T-helper 1 cell treated with Interleukin-12 subunit alpha and Interleukin-12 subunit beta and Interleukin-4 antibody, amounts not matched to agents 30 μg/mL and 1 μg/mL, for 36 hours (primary cell): ENCODE measurements at regions not wholly inside any gene's neighbourhood (a gene's known extent, or its start where the extent isn't known, plus 50 kb on each side); places are given as distances from the start of the nearest gene placed in this dataset.

ENCODE experiments used
- H3K27ac Mint-ChIP-seq: one replicate; pipeline ENCODE4 v1.8.0; 2021; ENCODE audit warnings: mild to moderate bottlenecking, mixed read lengths
- H3K27me3 Mint-ChIP-seq: one replicate; pipeline ENCODE4 v1.8.0; 2021; ENCODE audit warnings: low read depth, mixed read lengths
- H3K36me3 Mint-ChIP-seq: one replicate; pipeline ENCODE4 v1.8.0; 2021; ENCODE audit warnings: low read depth, mixed read lengths
- H3K4me1 Mint-ChIP-seq: one replicate; pipeline ENCODE4 v1.8.0; 2021; ENCODE audit warnings: low read depth, mixed read lengths
- H3K4me3 Mint-ChIP-seq: one replicate; pipeline ENCODE4 v1.8.0; 2021; ENCODE audit warnings: mild to moderate bottlenecking, moderate library complexity, mixed read lengths
- H3K9me3 Mint-ChIP-seq: one replicate; pipeline ENCODE4 v1.8.0; 2021; ENCODE audit warnings: mixed read lengths

GRCh38 chr6:138571181-138571580 is 71.9 kb upstream of the NHSL1 start:
- no peaks in the 10 kb centered on the region for H3K4me1 Mint-ChIP-seq
- peaks cover 6% of the 10 kb centered on the region for H3K27me3 Mint-ChIP-seq
- H3K27ac Mint-ChIP-seq: no peak overlapping the region
- H3K4me3 Mint-ChIP-seq: no peak overlapping the region
- no peaks in the 10 kb centered on the region for H3K9me3 Mint-ChIP-seq
- H3K36me3 Mint-ChIP-seq: no peaks in the 10 kb centered on the region

GRCh38 chr6:138571585-138572166 is 72.4 kb upstream of the NHSL1 start:
- no peaks in the 10 kb centered on the region for H3K4me1 Mint-ChIP-seq

GRCh38 chr6:138572167-138572875 is 73.0 kb upstream of the NHSL1 start:
- Mint-ChIP-seq H3K4me3 (no peak overlapping the region), H3K36me3 (no peaks in the 10 kb centered on the region), H3K27ac (no peak overlapping the region), H3K9me3 (no peaks in the 10 kb centered on the region), H3K4me1 (no peaks in the 10 kb centered on the region), H3K27me3 (peaks cover 6% of the 10 kb centered on the region)

More at GRCh38 chr6:138571585-138572166, 72.4 kb upstream of the NHSL1 start:
- H3K27me3 Mint-ChIP-seq: peaks cover 6% of the 10 kb centered on the region
- no peaks in the 10 kb centered on the region for H3K9me3 Mint-ChIP-seq
- no peak overlapping the region for H3K4me3 Mint-ChIP-seq
- no peaks in the 10 kb centered on the region for H3K36me3 Mint-ChIP-seq
- H3K27ac Mint-ChIP-seq: no peak overlapping the region

- H3K27ac Mint-ChIP-seq: no peak overlapping the region
- H3K4me1 Mint-ChIP-seq: no peaks in the 10 kb centered on the region
- no peak overlapping the region for H3K4me3 Mint-ChIP-seq
- H3K36me3 Mint-ChIP-seq: no peaks in the 10 kb centered on the region
- peaks cover 6% of the 10 kb centered on the region for H3K27me3 Mint-ChIP-seq
- no peaks in the 10 kb centered on the region for H3K9me3 Mint-ChIP-seq
These were observed 73.6 kb upstream of the NHSL1 start for GRCh38 chr6:138572885-138573284.

GRCh38 chr6:138575257-138575656 is 76.0 kb upstream of the NHSL1 start:
- Mint-ChIP-seq H3K4me1 (no peaks in the 10 kb centered on the region), H3K27ac (no peak overlapping the region), H3K9me3 (no peaks in the 10 kb centered on the region), H3K4me3 (no peak overlapping the region), H3K27me3 (peaks cover 6% of the 10 kb centered on the region), H3K36me3 (no peaks in the 10 kb centered on the region)

GRCh38 chr6:138576313-138576712 is 77.0 kb upstream of the NHSL1 start:
- no peak overlapping the region for H3K27ac Mint-ChIP-seq
- H3K36me3 Mint-ChIP-seq: no peaks in the 10 kb centered on the region
- no peaks in the 10 kb centered on the region for H3K4me1 Mint-ChIP-seq
- no peak overlapping the region for H3K4me3 Mint-ChIP-seq
- no peaks in the 10 kb centered on the region for H3K9me3 Mint-ChIP-seq
- peaks cover 6% of the 10 kb centered on the region for H3K27me3 Mint-ChIP-seq

- Mint-ChIP-seq H3K36me3 (no peaks in the 10 kb centered on the region), H3K9me3 (no peaks in the 10 kb centered on the region), H3K27me3 (peaks cover 6% of the 10 kb centered on the region), H3K4me1 (no peaks in the 10 kb centered on the region), H3K27ac (no peak overlapping the region), H3K4me3 (no peak overlapping the region)
These were observed 78.0 kb upstream of the NHSL1 start for GRCh38 chr6:138577151-138577915.

GRCh38 chr6:138580040-138580439 is 80.7 kb upstream of the NHSL1 start:
- Mint-ChIP-seq H3K36me3 (no peaks in the 10 kb centered on the region), H3K27ac (no peak overlapping the region), H3K9me3 (no peaks in the 10 kb centered on the region), H3K4me3 (no peak overlapping the region), H3K4me1 (no peaks in the 10 kb centered on the region), H3K27me3 (no peaks in the 10 kb centered on the region)

- Mint-ChIP-seq H3K27ac (no peak overlapping the region), H3K4me1 (no peaks in the 10 kb centered on the region), H3K9me3 (no peaks in the 10 kb centered on the region), H3K27me3 (no peaks in the 10 kb centered on the region), H3K36me3 (no peaks in the 10 kb centered on the region), H3K4me3 (no peak overlapping the region)
These were observed 81.5 kb upstream of the NHSL1 start for GRCh38 chr6:138580801-138581200.

- Mint-ChIP-seq H3K4me3 (no peak overlapping the region), H3K36me3 (no peaks in the 10 kb centered on the region), H3K4me1 (peaks cover 7% of the 10 kb centered on the region), H3K27me3 (no peaks in the 10 kb centered on the region), H3K27ac (no peak overlapping the region), H3K9me3 (no peaks in the 10 kb centered on the region)
These were observed 83.3 kb upstream of the NHSL1 start for GRCh38 chr6:138582573-138582972.

- Mint-ChIP-seq H3K27me3 (no peaks in the 10 kb centered on the region), H3K36me3 (no peaks in the 10 kb centered on the region), H3K27ac (no peak overlapping the region), H3K4me1 (peaks cover 16% of the 10 kb centered on the region), H3K9me3 (no peaks in the 10 kb centered on the region), H3K4me3 (no peak overlapping the region)
These were observed 87.3 kb upstream of the NHSL1 start for GRCh38 chr6:138586638-138587037.

- no peaks in the 10 kb centered on the region for H3K27me3 Mint-ChIP-seq
These were observed 89.6 kb upstream of the NHSL1 start for GRCh38 chr6:138588805-138589434.

GRCh38 chr6:138590796-138591709 is 91.8 kb upstream of the NHSL1 start:
- no peaks in the 10 kb centered on the region for H3K9me3 Mint-ChIP-seq
- H3K27ac Mint-ChIP-seq: no peak overlapping the region
- H3K27me3 Mint-ChIP-seq: no peaks in the 10 kb centered on the region
- H3K4me3 Mint-ChIP-seq: no peak overlapping the region
- peaks cover 33% of the 10 kb centered on the region for H3K4me1 Mint-ChIP-seq
- no peaks in the 10 kb centered on the region for H3K36me3 Mint-ChIP-seq

More at GRCh38 chr6:138588805-138589434, 89.6 kb upstream of the NHSL1 start:
- no peaks in the 10 kb centered on the region for H3K9me3 Mint-ChIP-seq
- H3K36me3 Mint-ChIP-seq: no peaks in the 10 kb centered on the region
- no peak overlapping the region for H3K4me3 Mint-ChIP-seq
- H3K27ac Mint-ChIP-seq: no peak overlapping the region
- H3K4me1 Mint-ChIP-seq: peaks cover 32% of the 10 kb centered on the region

- no peaks in the 10 kb centered on the region for H3K36me3 Mint-ChIP-seq
- H3K27ac Mint-ChIP-seq: no peak overlapping the region
- H3K27me3 Mint-ChIP-seq: no peaks in the 10 kb centered on the region
- no peaks in the 10 kb centered on the region for H3K9me3 Mint-ChIP-seq
- H3K4me3 Mint-ChIP-seq: peak overlapping the region; percentile 25
- peaks cover 26% of the 10 kb centered on the region for H3K4me1 Mint-ChIP-seq
These were observed 93.4 kb upstream of the NHSL1 start for GRCh38 chr6:138592749-138593123.
